HG02938 (cell line): ENCODE measurements at regions not wholly inside any gene's neighbourhood (a gene's known extent, or its start where the extent isn't known, plus 50 kb on each side); places are given as distances from the start of the nearest gene placed in this dataset.
"Not testable (repeated sequence)": the region's sequence is repeated elsewhere in the genome, so short reads cannot be mapped to it uniquely, and the experiment has no call there.

Source experiments
- ATAC-seq: cut with Tn5 transposase; IDR thresholded peaks from one replicate; pipeline ENCODE4 v1.9.1; 2021; ENCODE audit warnings: mild to moderate bottlenecking, moderate library complexity; ENCODE audit not compliant: unreplicated experiment

GRCh38 chr12:128026696-128027574 is 240.0 kb upstream of the TMEM132C start:
- no peak for ATAC-seq

DNA sequence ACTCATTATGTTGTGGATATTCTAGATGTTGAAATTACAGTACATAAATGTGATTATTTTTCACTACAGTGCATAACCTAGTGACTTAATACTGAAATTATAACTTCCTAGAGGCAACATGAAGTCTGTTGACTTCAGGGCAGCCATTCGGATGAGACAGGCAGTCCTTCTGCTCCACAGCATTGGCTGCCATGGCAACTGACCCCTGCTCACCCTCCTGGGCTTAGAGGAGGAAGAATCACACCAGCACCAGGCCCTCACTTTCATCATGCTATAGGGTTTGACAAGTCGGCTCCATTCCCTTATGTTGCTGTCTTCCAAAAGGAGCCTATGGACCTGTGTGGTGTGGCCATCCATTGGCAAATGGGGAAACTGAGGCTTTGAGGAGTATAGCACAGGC is 233.5 kb upstream of the TMEM132C start:
- no peak for ATAC-seq

DNA sequence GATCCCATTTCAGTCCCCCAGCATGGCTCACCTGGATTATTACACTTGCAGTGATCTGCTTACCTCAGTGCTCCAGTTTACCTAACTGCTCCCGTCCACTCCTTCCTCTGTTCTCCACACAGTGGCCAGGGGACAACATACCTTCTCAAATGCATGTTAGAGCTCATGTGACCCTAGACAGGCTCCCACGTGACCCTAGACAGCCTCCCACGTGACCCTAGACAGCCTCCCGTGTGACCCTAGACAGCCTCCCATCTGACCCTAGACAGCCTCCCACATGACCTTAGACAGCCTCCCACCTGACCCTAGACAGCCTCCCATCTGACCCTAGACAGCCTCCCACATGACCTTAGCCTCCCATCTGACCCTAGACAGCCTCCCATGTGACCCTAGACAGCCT is 226.0 kb upstream of the TMEM132C start:
- ATAC-seq, result no peak

DNA sequence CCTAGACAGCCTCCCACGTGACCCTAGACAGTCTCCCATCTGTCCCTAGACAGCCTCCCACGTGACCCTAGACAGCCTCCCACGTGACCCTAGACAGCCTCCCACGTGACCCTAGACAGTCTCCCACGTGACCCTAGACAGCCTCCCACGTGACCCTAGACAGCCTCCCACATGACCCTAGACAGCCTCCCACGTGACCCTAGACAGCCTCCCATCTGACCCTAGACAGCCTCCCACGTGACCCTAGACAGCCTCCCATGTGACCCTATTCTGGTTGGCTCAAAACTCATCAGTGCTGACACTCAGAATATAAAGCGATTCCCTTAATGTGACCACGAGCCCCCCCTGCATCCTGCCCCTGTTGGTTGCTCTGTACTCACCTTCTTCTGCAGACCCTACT is 224.7 kb upstream of the TMEM132C start:
- ATAC-seq, result not testable (repeated sequence)

DNA sequence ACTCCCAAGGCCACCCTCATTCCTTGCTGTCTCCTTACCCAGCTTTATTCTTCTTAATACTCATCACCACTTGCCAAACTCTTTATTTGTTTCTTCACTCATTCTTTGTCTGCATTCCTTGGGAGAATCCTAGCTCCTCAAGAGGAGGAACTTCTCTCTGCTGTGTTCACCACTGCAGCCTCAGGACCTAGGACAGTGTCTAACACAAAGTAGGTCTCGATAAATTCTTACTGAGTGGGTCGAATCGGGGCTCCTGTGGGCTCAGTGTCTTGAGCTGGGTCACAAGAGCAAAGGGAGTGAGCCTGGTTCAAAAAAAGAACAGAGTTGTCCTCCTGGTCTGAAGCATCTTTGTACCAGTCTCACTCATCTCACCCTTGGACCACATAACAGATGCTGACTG is 224.1 kb upstream of the TMEM132C start:
- ATAC-seq, result no peak

- no peak for ATAC-seq
Measured at GRCh38 chr12:128043317-128043716, 223.7 kb upstream of the TMEM132C start.

DNA sequence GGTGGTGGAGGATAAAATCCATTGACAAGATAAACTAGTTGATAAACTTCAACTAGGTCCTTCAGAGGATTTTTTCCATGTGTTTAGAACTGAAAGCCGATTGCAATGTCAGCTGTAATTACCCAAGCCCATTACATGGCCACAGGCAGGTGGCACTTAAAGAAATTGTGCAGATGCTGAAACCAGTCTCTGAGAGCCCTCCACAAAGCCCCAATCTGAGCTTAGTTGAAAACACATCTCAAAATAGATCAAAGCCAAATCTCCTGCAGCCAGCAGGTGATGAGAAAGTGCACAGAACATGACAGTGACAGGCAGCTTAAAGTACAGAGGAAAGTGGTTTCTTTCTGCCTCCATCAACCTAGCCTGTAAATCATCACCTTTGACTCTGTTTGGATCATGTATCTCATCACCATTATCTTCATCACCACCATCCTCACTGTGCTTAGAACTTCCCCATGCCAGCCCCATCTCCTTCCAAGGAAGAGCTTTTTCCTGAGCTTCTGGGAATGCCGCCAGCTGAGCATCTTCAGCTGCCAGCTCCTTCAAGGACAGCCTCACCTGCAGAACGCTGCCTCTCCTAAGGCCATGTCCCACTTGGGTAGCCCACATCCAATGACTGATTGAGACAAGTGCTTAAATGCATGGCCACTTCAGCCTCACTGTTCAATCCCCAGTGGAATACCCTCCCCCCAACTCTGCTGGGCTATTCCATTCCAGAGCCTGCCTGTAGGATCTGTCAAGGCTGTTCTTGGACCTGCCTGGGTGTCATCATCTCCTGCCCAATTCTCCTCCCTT is 219.5 kb upstream of the TMEM132C start:
- no peak for ATAC-seq

DNA sequence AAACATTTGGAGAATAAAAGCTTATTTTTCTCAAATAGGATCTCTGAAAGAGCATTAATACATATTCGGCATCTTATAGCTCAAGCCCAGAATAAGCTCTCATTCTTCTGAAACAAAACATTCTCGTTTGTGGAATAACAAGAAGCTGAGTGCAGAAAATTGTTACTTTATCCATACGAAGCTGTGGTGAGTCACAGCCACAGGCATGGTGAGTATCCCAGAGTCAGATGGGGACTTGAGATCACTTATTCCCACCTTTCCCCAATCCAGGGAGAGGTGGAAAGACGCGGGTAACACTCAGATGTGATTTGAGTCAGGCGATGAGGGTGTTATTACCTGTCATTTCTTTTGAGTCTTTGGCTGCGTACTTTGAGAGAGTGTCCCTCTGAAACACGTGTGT is 214.6 kb upstream of the TMEM132C start:
- ATAC-seq, result no peak

DNA sequence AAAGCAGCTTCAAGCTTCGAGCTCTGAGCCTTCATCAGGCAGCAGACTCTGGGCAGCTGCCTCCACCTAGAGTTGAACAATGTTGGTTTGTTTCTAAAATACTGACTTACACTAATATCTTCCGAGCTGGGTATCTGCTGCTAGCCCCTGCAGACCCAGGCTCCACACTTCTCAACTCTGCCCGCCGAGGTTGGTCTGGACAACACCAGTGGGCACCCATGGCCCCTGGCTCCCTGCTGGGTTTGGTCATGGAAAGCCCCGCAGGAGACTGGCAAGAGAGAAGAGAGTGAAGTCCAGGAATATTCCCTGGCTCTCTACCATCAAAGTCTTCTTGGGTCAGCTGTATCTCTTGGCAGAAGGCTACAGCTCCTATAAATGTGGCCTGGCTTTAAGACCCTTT is 214.2 kb upstream of the TMEM132C start:
- no peak for ATAC-seq

DNA sequence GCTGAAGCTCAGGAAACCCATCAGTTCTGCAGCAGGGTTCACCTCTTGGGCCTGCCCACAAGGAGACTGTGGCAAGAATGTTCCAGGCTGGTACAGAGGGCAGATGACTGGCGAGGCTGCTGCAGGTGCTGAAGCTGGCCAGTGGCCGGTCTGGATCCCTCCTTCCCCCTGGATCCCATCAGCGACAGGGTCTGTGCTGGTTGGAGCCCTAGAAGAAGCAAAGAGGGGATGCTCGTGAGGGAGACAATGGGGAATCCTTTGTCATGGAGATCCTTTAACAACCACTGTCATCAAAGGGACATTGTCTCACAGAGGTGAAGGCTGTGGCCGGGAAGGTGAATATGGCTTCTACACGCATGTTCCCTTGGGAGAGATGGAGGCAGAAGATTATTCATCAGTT is 211.4 kb upstream of the TMEM132C start:
- ATAC-seq, result no peak

DNA sequence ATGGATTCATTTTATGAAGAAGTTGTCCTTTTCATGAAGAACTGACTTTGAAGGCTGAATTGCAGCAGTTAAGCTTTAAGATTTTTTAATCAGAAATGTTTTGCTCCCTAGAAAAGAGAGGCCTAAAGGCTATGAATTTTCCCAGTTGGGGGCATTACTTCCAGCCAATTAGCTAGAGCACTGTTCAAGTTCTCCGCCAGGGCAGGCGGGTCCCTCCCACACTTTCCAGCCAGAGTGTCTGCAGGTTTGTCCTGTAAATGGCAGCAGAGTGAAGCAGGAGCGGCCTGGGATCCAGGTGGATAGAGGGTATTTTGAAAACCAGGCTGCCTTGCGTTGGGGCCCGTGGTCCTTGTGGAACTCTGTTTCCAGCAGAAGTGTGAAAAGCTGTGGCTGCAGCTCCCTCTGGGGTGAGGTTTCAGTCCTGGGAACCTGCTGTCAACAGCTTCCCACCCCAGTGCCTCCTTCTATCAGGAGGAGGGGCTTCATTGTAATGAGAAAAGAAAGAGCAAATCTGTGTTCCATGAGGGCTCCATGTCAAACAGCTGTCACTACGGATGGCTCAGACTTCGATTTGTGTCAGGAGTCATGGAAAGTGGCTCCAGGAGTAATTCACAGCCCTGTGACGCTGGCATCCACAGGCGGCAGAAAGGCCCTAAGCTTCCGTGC is 210.7 kb upstream of the TMEM132C start:
- ATAC-seq, result no peak

DNA sequence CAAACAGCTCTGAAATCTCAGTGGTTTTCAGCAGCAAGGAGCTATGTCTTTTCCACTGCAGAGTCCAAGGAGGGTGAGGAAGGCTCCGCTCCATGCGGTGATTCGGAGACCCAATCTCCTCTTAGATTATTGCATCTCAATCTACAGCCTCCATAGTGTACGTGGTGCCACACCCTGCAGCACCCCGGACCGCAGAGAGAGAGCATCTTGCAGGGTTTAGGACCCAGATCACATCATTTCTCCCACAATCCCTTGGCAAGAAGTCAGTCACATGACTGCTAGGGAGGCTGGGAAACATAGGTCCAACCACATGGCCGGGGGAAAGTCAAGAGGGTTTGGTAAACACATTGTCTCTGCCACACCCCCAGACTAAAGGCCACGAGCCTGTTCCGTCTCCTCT is 209.4 kb upstream of the TMEM132C start:
- ATAC-seq, result no peak

DNA sequence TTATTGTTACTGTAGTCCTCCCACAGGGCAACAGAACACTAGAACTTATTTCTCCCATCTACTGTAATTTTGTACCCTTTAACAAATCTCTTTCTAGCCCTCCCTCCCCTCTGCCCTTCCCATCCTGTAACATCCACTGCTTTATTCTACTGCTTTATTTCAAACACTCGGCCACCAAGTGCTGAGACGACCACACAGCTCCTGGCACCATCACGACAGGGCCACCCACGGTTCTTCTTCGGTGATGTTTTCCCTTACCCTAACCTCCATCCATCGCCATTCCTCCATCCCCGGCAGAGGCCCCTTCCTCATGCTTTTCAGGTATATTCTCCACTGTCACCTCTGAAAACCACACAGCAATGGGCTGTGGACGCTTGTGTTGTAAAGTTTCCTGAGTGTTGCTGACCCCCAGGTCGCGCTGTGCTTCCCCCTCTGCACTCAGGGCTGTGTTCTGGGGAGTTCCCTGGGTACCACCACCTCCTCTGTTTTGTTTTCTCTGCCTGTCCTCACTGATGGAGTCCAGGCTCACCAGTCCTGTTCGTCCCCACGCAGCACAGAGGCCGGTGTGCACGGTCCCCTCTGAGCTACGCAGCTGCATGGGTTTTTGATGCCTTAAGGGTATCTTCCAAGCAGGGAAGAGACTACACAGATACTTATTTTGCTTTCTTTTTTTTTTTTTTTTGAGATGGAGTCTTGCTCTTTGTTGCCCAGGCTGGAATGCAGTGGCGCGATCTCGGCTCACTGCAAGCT is 207.2 kb upstream of the TMEM132C start:
- no peak for ATAC-seq

- ATAC-seq, result no peak
Measured at GRCh38 chr12:128068211-128068610, 198.8 kb upstream of the TMEM132C start.

- no peak for ATAC-seq
Measured at GRCh38 chr12:128069359-128069997, 197.5 kb upstream of the TMEM132C start.

GRCh38 chr12:128073937-128074336 is 193.0 kb upstream of the TMEM132C start:
- no peak for ATAC-seq

DNA sequence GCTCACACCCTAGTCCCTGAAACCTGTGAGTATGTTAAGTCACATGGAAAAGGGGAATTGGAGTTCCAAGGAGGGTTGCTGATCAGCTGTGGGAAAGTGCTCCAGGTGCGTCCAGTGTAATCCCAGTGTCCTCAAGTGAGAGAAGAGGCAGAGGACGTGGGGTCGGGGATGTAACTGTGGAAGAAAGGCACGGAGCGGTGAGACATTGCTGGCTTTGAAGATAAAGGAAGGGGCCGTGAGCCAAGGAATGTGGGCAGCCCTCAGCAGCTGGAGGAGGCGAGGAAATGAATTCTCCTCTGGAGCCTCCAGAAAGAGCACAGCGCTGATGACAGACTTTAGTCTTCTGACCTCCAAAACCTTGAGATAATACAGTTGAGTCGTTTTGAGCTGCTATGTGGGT is 191.6 kb upstream of the TMEM132C start:
- no peak for ATAC-seq

DNA sequence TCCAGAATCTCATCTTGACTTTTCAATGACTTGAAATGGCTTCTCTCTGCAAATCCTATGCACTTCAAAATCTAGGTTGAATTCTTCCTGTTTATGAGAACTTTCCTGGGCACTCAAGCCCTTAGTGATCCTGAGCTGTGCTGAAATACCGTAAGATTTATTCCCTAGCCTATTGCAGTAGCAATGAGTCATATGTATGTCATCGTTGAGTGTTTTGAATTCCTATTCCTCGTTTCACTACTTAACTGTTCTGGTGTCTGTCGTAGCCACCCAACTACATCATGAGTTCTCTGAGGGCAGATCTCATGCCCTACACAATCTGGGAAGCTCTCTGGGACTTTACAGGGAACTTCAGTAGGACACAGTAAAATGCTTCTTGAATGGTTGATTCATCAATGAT is 190.8 kb upstream of the TMEM132C start:
- ATAC-seq, result no peak

DNA sequence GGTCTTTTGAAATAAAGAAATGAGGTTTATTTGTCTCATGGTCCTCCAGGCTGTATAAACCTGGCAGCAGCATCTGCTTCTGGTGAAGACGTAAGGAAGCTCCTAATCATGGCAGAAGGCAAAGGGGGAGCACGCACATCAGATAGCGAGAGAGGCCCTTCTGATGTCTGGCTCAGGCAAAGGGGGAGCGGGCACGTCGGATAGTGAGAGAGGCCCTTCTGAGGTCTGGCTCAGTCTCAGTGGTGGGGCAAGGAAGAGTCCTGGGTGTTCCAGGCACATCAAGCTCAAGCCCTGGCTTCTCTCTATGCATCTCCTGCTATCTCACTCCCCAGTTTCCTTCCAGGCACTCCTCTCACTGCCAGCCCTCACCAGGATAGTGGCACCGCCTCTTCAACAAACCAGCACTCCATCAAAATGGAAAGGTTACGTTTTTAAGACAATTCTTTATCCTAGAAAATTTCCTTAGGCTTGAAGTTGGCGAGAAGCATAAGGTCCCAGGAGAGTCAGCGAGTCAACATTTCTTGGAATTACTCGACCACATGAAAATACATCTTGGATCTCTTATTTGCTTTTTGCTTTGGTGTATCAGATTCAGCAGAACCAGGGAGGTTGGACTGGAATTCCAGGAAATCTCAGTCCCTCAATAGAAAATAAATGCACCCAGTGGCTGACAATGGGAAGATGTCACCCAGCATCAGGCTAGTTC is 189.6 kb upstream of the TMEM132C start:
- no peak for ATAC-seq

DNA sequence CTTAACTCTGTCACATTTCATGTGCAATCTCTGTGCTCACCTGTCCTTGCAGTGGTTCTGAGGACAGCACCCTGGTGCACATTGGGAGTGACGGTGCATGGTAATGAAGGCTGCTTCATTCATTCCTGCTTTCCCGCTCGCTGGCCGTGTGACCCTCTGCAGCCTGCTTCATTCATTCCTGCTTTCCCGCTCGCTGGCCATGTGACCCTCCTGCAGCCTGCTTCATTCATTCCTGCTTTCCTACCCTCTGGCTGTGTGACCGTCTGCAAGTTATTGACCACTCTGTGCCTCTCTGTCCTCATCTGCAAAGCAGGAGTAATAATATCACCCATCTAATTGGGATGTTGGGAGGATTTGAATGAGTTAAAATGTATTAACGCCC is 189.1 kb upstream of the TMEM132C start:
- ATAC-seq, result no peak
